GM21619 (cell line): ENCODE measurements at regions not wholly inside any gene's neighbourhood (a gene's known extent, or its start where the extent isn't known, plus 50 kb on each side); places are given as distances from the start of the nearest gene placed in this dataset.
"Not testable (repeated sequence)": the region's sequence is repeated elsewhere in the genome, so short reads cannot be mapped to it uniquely, and the experiment has no call there.

Source experiments
- ATAC-seq: cut with Tn5 transposase; IDR thresholded peaks from one replicate; pipeline ENCODE4 v1.9.1; 2021; ENCODE audit not compliant: unreplicated experiment

GRCh38 chr4:118410138-118410537 is 57.3 kb upstream of the PRSS12 start:
- ATAC-seq = no peak

- no peak for ATAC-seq
These were observed 64.5 kb upstream of the PRSS12 start for GRCh38 chr4:118417325-118417724.

GRCh38 chr4:118417800-118418199 is 65.0 kb upstream of the PRSS12 start:
- ATAC-seq = not testable (repeated sequence)

- not testable (repeated sequence) for ATAC-seq
These were observed 65.6 kb upstream of the PRSS12 start for GRCh38 chr4:118418396-118418795.

GRCh38 chr4:118419626-118420025 is 66.8 kb upstream of the PRSS12 start:
- not testable (repeated sequence) for ATAC-seq

- ATAC-seq = not testable (repeated sequence)
These were observed 71.3 kb upstream of the PRSS12 start for GRCh38 chr4:118424062-118424461.

GRCh38 chr4:118428881-118429280 is 76.1 kb upstream of the PRSS12 start:
- ATAC-seq = not testable (repeated sequence)

GRCh38 chr4:118432359-118432758 is 79.6 kb upstream of the PRSS12 start:
- not testable (repeated sequence) for ATAC-seq

- not testable (repeated sequence) for ATAC-seq
These were observed 81.0 kb upstream of the PRSS12 start for GRCh38 chr4:118433612-118434375.

- not testable (repeated sequence) for ATAC-seq
These were observed 82.6 kb upstream of the PRSS12 start for GRCh38 chr4:118435415-118435814.

GRCh38 chr4:118442115-118442837 is 89.5 kb upstream of the PRSS12 start:
- ATAC-seq = not testable (repeated sequence)

- not testable (repeated sequence) for ATAC-seq
These were observed 94.6 kb upstream of the PRSS12 start for GRCh38 chr4:118447397-118447796.

- not testable (repeated sequence) for ATAC-seq
These were observed 102.1 kb upstream of the PRSS12 start for GRCh38 chr4:118454857-118455256.

- ATAC-seq = not testable (repeated sequence)
These were observed 108.6 kb upstream of the PRSS12 start for GRCh38 chr4:118461435-118461834.

- ATAC-seq = not testable (repeated sequence)
These were observed 113.0 kb upstream of the PRSS12 start for GRCh38 chr4:118465831-118466230.

- not testable (repeated sequence) for ATAC-seq
These were observed 121.3 kb upstream of the PRSS12 start for GRCh38 chr4:118474001-118474626.

- ATAC-seq = not testable (repeated sequence)
These were observed 122.0 kb upstream of the PRSS12 start for GRCh38 chr4:118474771-118475170.

GRCh38 chr4:118475901-118476300 is 123.1 kb upstream of the PRSS12 start:
- ATAC-seq = not testable (repeated sequence)

GRCh38 chr4:118477826-118478225 is 125.0 kb upstream of the PRSS12 start:
- not testable (repeated sequence) for ATAC-seq

- ATAC-seq = not testable (repeated sequence)
These were observed 133.1 kb upstream of the PRSS12 start for GRCh38 chr4:118485801-118486314.

- ATAC-seq = not testable (repeated sequence)
These were observed 140.2 kb upstream of the PRSS12 start for GRCh38 chr4:118492963-118493362.
